ENCODE measurements at regions not wholly inside any gene's neighbourhood (a gene's known extent, or its start where the extent isn't known, plus 50 kb on each side); places are given as distances from the start of the nearest gene placed in this dataset.

GRCh38 chr12:91414636-91415035 lies 232.0 kb upstream of the DCN start:
- H3K4me1 ChIP-seq (ENCODE audit: control insufficient read depth, insufficient read depth, low read length), result no peaks in the 10 kb centered on the region
- no TSS peak for BruUV-seq (replicated peaks)
- no peak overlapping the region for H3K27ac ChIP-seq (ENCODE audit: low read length)
- H3K9me3 ChIP-seq (ENCODE audit: control insufficient read depth, insufficient read depth, low read depth, low read length), result no peaks in the 10 kb centered on the region
- intact Hi-C loops (cut with micrococcal nuclease; ENCODE audit: unreplicated experiment), result no loop called here
- no peaks in the 10 kb centered on the region; the same call in 1 of the 2 replicates for H3K36me3 ChIP-seq (ENCODE audit: control insufficient read depth, insufficient read depth, low read length)
- TF ChIP-seq REST (IDR thresholded peaks at IDR 0.05; ENCODE audit: insufficient read depth in 1 of 2, low read depth in 2 of 2, low read length in 1 of 2) (no peak), CTCF (IDR thresholded peaks at IDR 0.05) (no peak), POLR2AphosphoS5 (IDR thresholded peaks at IDR 0.05; ENCODE audit: low read depth, low read length) (no peak), TCF7L2 (IDR thresholded peaks at IDR 0.05; ENCODE audit: low read depth, low read length) (no peak), SIN3A (IDR thresholded peaks at IDR 0.05; ENCODE audit: borderline replicate concordance, insufficient read depth, low read depth, low read length) (no peak)
- POLR2A ChIA-PET, result no interaction called here
- H3K27me3 ChIP-seq (ENCODE audit: control insufficient read depth, insufficient read depth, low read length), result no peaks in the 10 kb centered on the region
- in situ Hi-C loops (cut with HindIII; ENCODE audit: low pct_unique_long_range_greater_than_20kb, low sequenced_read_pairs), result no loop called here
- CTCF ChIA-PET, result no interaction called here
- H3K4me3 ChIP-seq (ENCODE audit: low read depth in 2 of 2, low read length in 2 of 2), result no peak overlapping the region
- no peak for DNase-seq (ENCODE audit: low read depth, low spot score)
- ATAC-seq, result no peak

GRCh38 chr12:91413581-91414546 lies 231.2 kb upstream of the DCN start:
- Histone ChIP-seq H3K4me3 (ENCODE audit: low read depth in 2 of 2, low read length in 2 of 2) (no peak overlapping the region), H3K27me3 (ENCODE audit: control insufficient read depth, insufficient read depth, low read length) (no peaks in the 10 kb centered on the region), H3K36me3 (ENCODE audit: control insufficient read depth, insufficient read depth, low read length) (no peaks in the 10 kb centered on the region; the same call in 1 of the 2 replicates), H3K9me3 (ENCODE audit: control insufficient read depth, insufficient read depth, low read depth, low read length) (no peaks in the 10 kb centered on the region), H3K4me1 (ENCODE audit: control insufficient read depth, insufficient read depth, low read length) (no peaks in the 10 kb centered on the region), H3K27ac (ENCODE audit: low read length) (no peak overlapping the region)
- ChIA-PET POLR2A (no interaction called here), CTCF (no interaction called here)
- in situ Hi-C loops (cut with HindIII; ENCODE audit: low pct_unique_long_range_greater_than_20kb, low sequenced_read_pairs) (no loop called here), intact Hi-C loops (cut with micrococcal nuclease; ENCODE audit: unreplicated experiment) (no loop called here)
- peak; percentile 17; the same call in 1 of the 2 replicates for ATAC-seq
- DNase-seq (ENCODE audit: low read depth, low spot score), result no peak
- no peak for TF ChIP-seq REST (IDR thresholded peaks at IDR 0.05; ENCODE audit: insufficient read depth in 1 of 2, low read depth in 2 of 2, low read length in 1 of 2)
- no peak for TF ChIP-seq CTCF (IDR thresholded peaks at IDR 0.05)
- TF ChIP-seq SIN3A (IDR thresholded peaks at IDR 0.05; ENCODE audit: borderline replicate concordance, insufficient read depth, low read depth, low read length), result no peak
- no peak for TF ChIP-seq TCF7L2 (IDR thresholded peaks at IDR 0.05; ENCODE audit: low read depth, low read length)
- TF ChIP-seq POLR2AphosphoS5 (IDR thresholded peaks at IDR 0.05; ENCODE audit: low read depth, low read length), result no peak
- no TSS peak for BruUV-seq (replicated peaks)
